ENCODE measurements at regions not wholly inside any gene's neighbourhood (a gene's known extent, or its start where the extent isn't known, plus 50 kb on each side); places are given as distances from the start of the nearest gene placed in this dataset.

DNA sequence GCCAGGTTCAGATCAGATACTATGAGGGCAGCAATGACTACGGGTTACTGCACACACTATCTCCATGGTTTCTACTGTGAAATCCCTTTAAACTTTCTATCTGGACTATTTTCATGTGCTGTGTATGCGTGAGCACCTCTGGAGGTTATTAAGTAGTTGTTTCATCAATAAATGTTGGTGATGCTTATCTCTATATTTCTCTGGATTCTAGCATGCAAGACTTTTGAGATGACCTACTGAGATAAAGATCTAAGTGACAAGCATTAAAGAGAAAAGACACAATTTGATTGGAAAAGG lies 194.0 kb downstream of the NRIP1 start:
- no peak for DNase-seq (ENCODE audit: low spot score)
- TF ChIP-seq, protein P1, sequence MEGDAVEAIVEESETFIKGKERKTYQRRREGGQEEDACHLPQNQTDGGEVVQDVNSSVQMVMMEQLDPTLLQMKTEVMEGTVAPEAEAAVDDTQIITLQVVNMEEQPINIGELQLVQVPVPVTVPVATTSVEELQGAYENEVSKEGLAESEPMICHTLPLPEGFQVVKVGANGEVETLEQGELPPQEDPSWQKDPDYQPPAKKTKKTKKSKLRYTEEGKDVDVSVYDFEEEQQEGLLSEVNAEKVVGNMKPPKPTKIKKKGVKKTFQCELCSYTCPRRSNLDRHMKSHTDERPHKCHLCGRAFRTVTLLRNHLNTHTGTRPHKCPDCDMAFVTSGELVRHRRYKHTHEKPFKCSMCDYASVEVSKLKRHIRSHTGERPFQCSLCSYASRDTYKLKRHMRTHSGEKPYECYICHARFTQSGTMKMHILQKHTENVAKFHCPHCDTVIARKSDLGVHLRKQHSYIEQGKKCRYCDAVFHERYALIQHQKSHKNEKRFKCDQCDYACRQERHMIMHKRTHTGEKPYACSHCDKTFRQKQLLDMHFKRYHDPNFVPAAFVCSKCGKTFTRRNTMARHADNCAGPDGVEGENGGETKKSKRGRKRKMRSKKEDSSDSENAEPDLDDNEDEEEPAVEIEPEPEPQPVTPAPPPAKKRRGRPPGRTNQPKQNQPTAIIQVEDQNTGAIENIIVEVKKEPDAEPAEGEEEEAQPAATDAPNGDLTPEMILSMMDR (IDR thresholded peaks at IDR 0.05): no peak
- Histone ChIP-seq H3K4me3 (no peak overlapping the region), H3K27ac (no peak overlapping the region)

DNA sequence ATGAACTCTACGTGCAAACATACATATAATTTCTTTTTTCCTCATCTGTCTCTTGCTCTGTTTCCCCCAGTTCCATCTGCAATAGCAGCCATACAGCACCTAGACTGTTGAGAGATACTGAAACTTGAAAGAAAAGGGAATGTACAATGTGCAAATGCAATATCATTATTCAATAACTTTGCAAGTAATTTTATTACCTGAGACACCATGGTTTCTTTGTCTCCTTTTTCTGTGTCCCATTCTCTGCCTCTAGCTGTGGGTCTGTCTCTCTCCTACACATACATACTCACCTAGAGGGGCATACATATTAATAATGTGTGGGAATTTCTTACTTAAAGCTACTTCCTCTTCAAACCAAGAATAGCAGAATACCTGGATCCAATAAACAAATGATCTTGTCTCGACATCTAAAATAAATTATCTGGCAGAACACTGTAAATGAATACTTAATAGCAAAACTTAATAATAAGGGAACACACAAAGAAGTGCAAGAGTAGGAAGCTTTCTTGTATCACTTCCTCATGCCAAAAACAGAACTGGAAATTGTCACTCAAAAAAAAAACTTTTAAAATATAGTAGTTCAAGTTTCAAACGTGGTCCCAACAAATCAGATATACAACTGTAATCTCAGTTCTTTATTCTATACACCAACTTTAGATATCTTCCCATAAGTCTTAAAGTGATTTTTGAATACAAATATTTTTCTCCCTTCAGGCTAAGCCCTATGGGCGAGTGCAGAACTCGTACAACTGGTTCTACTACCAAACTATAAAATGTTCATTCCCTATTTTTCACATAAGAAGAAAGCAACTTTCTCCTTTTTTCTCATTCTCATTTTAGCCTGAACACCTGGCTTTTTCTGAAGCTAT lies 194.6 kb downstream of the NRIP1 start:
- DNase-seq (ENCODE audit: low spot score): no peak
- TF ChIP-seq, protein P1 (IDR thresholded peaks at IDR 0.05): no peak
- Histone ChIP-seq H3K27ac (no peak overlapping the region), H3K4me3 (no peak overlapping the region)

DNA sequence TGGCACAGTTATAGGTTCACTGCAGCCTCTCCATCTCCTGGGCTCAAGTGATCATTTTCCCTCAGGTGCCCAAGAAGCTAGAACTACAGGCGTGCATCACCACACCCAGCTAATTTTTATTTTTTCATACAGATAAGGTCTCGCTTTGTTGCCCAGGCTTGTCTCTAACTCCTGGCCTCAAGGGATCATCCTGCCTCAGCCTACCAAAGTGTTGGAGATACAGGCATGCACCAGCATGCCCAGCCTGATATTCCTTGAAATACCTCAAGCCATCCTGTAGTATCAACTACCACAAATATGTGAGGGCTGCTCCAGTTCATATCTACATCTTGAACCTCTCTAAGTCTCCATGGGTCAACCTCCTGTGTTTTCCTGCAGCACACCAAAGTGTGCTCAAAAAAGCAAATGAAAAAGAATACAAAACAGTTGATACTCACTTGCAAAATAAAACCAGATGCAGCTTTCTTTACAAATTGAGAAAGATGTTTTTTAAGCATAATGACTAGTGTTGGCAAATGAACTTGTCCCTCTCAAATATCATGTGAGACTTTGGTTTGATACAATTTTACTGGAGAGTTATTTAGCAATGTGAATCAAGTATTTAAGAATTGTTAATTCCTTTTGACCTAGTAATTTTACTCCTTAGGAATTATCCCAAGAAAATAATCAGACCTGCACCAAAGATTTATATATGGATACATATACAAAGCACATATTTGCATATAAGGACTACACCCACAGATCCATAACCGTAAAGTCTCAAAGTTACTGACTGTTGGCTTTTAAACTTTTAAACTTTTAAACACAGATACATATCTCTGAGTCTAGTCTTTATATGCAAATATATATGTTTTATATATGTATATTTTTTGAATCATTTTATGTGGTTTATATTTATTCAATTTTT lies 197.7 kb downstream of the NRIP1 start:
- Histone ChIP-seq H3K4me3 (no peak overlapping the region), H3K27ac (no peak overlapping the region)
- TF ChIP-seq, protein P1 (IDR thresholded peaks at IDR 0.05): no peak
- no peak for DNase-seq (ENCODE audit: low spot score)

DNA sequence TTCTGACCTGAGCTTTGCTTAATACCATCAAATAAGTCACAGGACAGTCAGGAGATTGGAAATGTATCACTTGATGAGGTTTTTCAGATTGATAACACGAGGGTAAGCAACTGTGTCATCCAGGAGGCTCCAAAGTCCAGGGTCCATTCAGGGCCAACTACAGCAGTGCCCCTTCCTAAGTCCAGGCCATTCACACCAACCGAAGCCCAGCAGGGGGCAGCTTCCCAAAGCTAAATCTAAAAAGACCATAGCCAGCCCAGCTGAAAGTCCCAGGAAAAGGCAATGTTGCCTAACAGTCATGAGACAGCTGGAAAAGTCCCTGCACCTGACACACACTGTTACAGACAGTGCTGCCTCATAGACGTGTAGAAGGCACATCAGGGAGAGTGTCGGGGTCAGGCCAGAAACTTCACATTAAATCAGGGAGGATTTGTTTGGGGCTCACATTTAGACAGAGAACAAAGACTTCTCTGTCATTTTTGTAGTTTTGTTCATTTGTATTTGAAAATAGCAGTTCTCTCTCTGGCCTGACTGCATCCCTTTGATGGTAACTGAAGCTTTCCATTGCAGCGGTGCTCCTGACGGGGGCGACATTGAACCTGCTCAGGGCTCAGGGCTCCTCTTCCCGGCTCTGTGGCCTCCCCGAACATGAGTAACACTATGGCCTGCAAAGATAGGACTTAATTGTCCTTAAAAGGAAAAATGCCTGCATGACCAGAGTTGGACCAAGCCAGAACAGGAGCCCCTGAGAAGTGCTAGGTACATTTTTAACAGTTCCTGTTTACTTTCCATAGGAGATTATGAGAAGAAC lies 200.4 kb downstream of the NRIP1 start:
- DNase-seq (ENCODE audit: low spot score): no peak
- Histone ChIP-seq H3K27ac (peak overlapping the region in 1 of 2 donors; percentile 3), H3K4me3 (no peak overlapping the region)
- TF ChIP-seq, protein P1 (IDR thresholded peaks at IDR 0.05): no peak

DNA sequence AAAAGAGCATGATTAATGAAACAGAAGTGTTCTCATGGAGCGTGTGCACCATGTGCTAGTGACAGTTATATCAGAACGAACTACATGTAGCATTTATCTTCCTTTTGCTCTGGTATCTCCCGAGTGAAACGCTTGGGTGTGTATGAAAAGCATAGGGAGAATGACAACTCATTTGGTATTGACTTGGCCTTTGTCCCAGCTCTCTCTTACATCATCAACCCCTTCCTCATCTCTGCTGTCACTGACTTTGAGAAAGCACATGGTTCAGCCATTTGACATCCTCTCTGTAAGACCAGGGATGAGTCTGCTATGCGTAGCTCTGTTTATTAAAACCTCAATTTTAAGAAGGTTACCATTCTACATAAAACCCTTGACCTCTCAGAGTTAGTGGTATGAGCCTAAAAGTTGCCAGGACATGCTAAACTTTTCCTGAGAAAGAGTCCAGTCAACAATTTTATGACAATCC lies 201.0 kb downstream of the NRIP1 start:
- Histone ChIP-seq H3K4me3 (no peak overlapping the region), H3K27ac (no peak overlapping the region)
- TF ChIP-seq, protein P1 (IDR thresholded peaks at IDR 0.05): no peak
- DNase-seq (ENCODE audit: low spot score): no peak

DNA sequence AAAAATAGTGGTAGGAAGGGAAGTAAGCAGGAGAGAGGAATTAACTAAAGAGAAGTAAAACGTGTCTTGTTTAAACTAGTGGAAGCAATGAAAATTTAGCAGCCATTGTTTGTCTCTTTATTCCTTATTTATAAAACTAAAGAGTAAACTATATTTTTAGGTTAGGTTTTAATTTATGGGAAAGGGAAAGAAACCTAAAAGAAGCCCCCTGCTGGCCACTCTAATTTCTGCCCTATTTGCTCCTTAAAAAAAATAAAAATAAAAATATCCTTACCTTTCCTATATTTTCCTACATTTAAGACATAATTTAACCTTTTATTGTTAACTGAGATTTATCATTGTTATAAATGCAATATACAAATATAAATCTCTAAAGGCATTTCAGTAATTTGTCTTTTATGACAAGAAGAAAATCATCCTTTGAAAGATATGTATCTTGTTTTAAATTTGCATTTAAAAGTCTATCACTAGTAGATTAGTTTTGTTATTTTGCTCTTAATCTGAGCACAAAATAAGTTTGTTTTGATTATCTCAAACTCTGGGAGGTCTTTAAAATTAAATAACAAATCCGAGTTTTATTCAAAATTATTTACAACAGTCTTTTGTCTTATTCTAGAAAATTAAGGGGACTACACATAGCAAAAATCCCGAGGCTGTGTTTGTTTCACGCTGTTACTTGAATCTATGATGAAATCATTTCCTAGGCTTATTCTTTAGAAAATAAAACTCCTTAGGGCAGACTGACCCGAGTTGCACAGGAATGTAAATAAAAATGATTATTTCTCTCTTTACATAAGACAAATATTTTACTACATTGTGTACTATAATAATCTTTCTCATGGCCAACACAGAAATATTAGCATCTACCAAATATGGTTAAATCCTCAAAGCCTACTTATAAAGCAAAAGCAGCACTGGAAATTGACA lies 201.7 kb downstream of the NRIP1 start:
- Histone ChIP-seq H3K4me3 (no peak overlapping the region), H3K27ac (no peak overlapping the region)
- TF ChIP-seq, protein P1 (IDR thresholded peaks at IDR 0.05): peak; percentile 16
- no peak for DNase-seq (ENCODE audit: low spot score)

All from coronary artery (tissue), 2 donors.